Endodermal cell (in vitro differentiated cells): ENCODE measurements at regions not wholly inside any gene's neighbourhood (a gene's known extent, or its start where the extent isn't known, plus 50 kb on each side); places are given as distances from the start of the nearest gene placed in this dataset.

Source experiments
- DNase-seq: peaks from one replicate; pipeline ENCODE4 v3.0.0-alpha.2; 2017
- H3K27ac ChIP-seq: 2 replicates; pipeline ENCODE4 v1.5.1; 2013; ENCODE audit warnings: mild to moderate bottlenecking, low read depth, low read length, moderate library complexity
- H3K27me3 ChIP-seq: 2 replicates; pipeline ENCODE4 v1.6.1; 2013; ENCODE audit warnings: mild to moderate bottlenecking, low read length, moderate library complexity; ENCODE audit not compliant: insufficient read depth, control insufficient read depth, poor library complexity, severe bottlenecking
- H3K36me3 ChIP-seq: 2 replicates; pipeline ENCODE4 v1.7.0; 2013; ENCODE audit warnings: mild to moderate bottlenecking, low read length, moderate library complexity; ENCODE audit not compliant: control insufficient read depth, insufficient read depth
- H3K4me1 ChIP-seq: one replicate; pipeline ENCODE4 v1.7.0; 2013; ENCODE audit warnings: low read length; ENCODE audit not compliant: control insufficient read depth, insufficient read depth
- H3K4me3 ChIP-seq: 2 replicates; pipeline ENCODE4 v1.5.1; 2013; ENCODE audit warnings: mild to moderate bottlenecking, low read length, moderate library complexity
- H3K9ac ChIP-seq: 2 replicates; pipeline ENCODE4 v1.6.1; 2013; ENCODE audit warnings: mild to moderate bottlenecking, low read length, moderate library complexity; ENCODE audit not compliant: poor library complexity, severe bottlenecking; ENCODE audit errors: extremely low read depth
- H3K9me3 ChIP-seq: 2 replicates; pipeline ENCODE4 v1.6.1; 2013; ENCODE audit warnings: mild to moderate bottlenecking, low read length, moderate library complexity; ENCODE audit not compliant: control insufficient read depth
- H3K27ac Mint-ChIP-seq: 2 replicates; pipeline ENCODE4 v1.8.0; 2020; ENCODE audit warnings: mixed read lengths
- H3K27me3 Mint-ChIP-seq: 2 replicates; pipeline ENCODE4 v1.8.0; 2021; ENCODE audit warnings: mild to moderate bottlenecking, mixed read lengths; ENCODE audit not compliant: insufficient read depth
- H3K36me3 Mint-ChIP-seq: 2 replicates; pipeline ENCODE4 v1.8.0; 2020; ENCODE audit warnings: low read depth, mixed read lengths
- H3K4me1 Mint-ChIP-seq: 2 replicates; pipeline ENCODE4 v1.8.0; 2020; ENCODE audit warnings: mixed read lengths
- H3K4me3 Mint-ChIP-seq: 2 replicates; pipeline ENCODE4 v1.8.0; 2020; ENCODE audit warnings: mild to moderate bottlenecking, moderate library complexity, mixed read lengths
- H3K9me3 Mint-ChIP-seq: 2 replicates; pipeline ENCODE4 v1.8.0; 2020; ENCODE audit warnings: mild to moderate bottlenecking, mixed read lengths
- WGBS, 2 experiments: methylation state at CpG; one replicate each; pipeline versions ENCODE4 v1.1.5 to v1.1.7; 2013; ENCODE audit warnings: missing lambda C conversion rate in 2 of 2, mixed read lengths in 1 of 2; ENCODE audit not compliant: insufficient coverage in 1 of 2, insufficient read length in 1 of 2; 5-methylcytosine and 5-hydroxymethylcytosine counted together
- TF ChIP-seq, protein P1 (sequence below): fragments of 200-600 bp; sonication (generic); conservative IDR thresholded peaks from 2 replicates; pipeline ENCODE4 v1.5.0; 2021; ENCODE audit warnings: antibody characterized with exemption, mild to moderate bottlenecking

DNA sequence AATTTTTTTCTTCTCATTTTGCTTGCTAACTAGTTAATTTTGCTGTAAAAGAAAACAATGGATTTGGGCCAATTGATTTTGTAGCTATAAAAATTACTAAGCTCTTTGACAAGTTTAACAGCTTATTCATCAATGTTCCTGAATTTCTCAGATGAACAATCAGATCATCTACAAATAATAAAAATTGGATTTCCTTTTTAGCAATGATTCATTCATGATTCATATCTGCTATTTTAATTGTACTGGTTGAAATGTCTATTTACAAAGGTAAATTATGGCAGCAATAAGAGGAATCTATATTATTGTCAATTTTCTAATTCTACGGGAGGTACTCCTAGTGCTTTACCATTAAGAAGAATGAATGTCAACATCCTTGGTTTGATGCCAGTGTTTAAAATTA lies 178.8 kb upstream of the BTBD3 start:
- no peak overlapping the region for H3K27ac ChIP-seq
- H3K36me3 ChIP-seq: no peaks in the 10 kb centered on the region
- WGBS, 2 experiments: 86 to 100% methylated on average over 1 of the region's 1 CpG
- Mint-ChIP-seq H3K27me3 (no peaks in the 10 kb centered on the region), H3K36me3 (no peaks in the 10 kb centered on the region), H3K4me3 (no peak overlapping the region), H3K9me3 (no peaks in the 10 kb centered on the region), H3K27ac (no peak overlapping the region), H3K4me1 (no peaks in the 10 kb centered on the region)
- no peaks in the 10 kb centered on the region for H3K4me1 ChIP-seq
- H3K27me3 ChIP-seq: no peaks in the 10 kb centered on the region
- H3K9ac ChIP-seq: no peak overlapping the region
- no peak for DNase-seq
- H3K4me3 ChIP-seq: no peak overlapping the region
- TF ChIP-seq, protein P1, sequence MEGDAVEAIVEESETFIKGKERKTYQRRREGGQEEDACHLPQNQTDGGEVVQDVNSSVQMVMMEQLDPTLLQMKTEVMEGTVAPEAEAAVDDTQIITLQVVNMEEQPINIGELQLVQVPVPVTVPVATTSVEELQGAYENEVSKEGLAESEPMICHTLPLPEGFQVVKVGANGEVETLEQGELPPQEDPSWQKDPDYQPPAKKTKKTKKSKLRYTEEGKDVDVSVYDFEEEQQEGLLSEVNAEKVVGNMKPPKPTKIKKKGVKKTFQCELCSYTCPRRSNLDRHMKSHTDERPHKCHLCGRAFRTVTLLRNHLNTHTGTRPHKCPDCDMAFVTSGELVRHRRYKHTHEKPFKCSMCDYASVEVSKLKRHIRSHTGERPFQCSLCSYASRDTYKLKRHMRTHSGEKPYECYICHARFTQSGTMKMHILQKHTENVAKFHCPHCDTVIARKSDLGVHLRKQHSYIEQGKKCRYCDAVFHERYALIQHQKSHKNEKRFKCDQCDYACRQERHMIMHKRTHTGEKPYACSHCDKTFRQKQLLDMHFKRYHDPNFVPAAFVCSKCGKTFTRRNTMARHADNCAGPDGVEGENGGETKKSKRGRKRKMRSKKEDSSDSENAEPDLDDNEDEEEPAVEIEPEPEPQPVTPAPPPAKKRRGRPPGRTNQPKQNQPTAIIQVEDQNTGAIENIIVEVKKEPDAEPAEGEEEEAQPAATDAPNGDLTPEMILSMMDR: no peak
- H3K9me3 ChIP-seq: no peaks in the 10 kb centered on the region

GRCh38 chr20:11740975-11741374 lies 176.7 kb upstream of the BTBD3 start:
- Histone ChIP-seq H3K36me3 (no peaks in the 10 kb centered on the region), H3K27me3 (no peaks in the 10 kb centered on the region), H3K27ac (no peak overlapping the region), H3K9me3 (no peaks in the 10 kb centered on the region), H3K4me3 (no peak overlapping the region), H3K4me1 (no peaks in the 10 kb centered on the region), H3K9ac (no peak overlapping the region)
- no peak for DNase-seq
- TF ChIP-seq, protein P1: no peak
- H3K36me3 Mint-ChIP-seq: no peaks in the 10 kb centered on the region
- 83 to 93% methylated on average over 2 of the region's 2 CpGs for WGBS, 2 experiments
- H3K9me3 Mint-ChIP-seq: no peaks in the 10 kb centered on the region
- H3K4me1 Mint-ChIP-seq: no peaks in the 10 kb centered on the region
- no peaks in the 10 kb centered on the region for H3K27me3 Mint-ChIP-seq
- no peak overlapping the region for H3K4me3 Mint-ChIP-seq
- H3K27ac Mint-ChIP-seq: no peak overlapping the region

DNA sequence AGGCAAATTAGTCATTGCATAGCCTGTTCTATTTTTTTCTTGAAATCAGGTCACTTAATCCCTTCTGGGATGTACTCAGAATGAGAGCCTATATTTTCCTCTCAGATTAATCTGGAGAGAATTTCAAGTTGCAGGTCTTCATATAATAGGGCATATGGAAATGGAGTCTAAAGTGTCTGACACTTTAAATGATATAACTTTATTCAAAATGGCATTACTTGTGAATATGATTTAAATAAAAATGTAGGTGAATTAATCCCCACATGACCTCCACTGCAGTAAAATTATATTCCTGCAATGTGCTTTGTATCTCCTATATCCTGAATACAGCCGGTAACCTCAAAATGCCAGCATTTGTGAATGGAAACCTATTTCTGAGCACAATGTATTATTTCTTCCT lies 172.5 kb upstream of the BTBD3 start:
- 60 to 100% methylated on average over 1 of the region's 1 CpG for WGBS, 2 experiments
- no peak for DNase-seq

More for the DNA sequence above, 172.5 kb upstream of the BTBD3 start:
- H3K4me1 Mint-ChIP-seq: no peaks in the 10 kb centered on the region
- H3K4me3 Mint-ChIP-seq: no peak overlapping the region
- Histone ChIP-seq H3K9ac (no peak overlapping the region), H3K4me1 (no peaks in the 10 kb centered on the region), H3K36me3 (no peaks in the 10 kb centered on the region), H3K4me3 (no peak overlapping the region), H3K9me3 (no peaks in the 10 kb centered on the region), H3K27ac (no peak overlapping the region), H3K27me3 (no peaks in the 10 kb centered on the region)
- TF ChIP-seq, protein P1: no peak
- H3K9me3 Mint-ChIP-seq: no peaks in the 10 kb centered on the region
- H3K27me3 Mint-ChIP-seq: no peaks in the 10 kb centered on the region
- H3K36me3 Mint-ChIP-seq: no peaks in the 10 kb centered on the region
- H3K27ac Mint-ChIP-seq: no peak overlapping the region
